Liver (tissue), 8 donors: ENCODE measurements at regions not wholly inside any gene's neighbourhood (a gene's known extent, or its start where the extent isn't known, plus 50 kb on each side); places are given as distances from the start of the nearest gene placed in this dataset.

Experiments used
- DNase-seq: peaks from one replicate; pipeline ENCODE4 v3.0.0-alpha.2; 2017; ENCODE audit warnings: low spot score
- H3K27ac ChIP-seq, 2 donors: one replicate each; pipeline ENCODE4 v1.7.0; 2013; ENCODE audit warnings: inconsistent platforms in 2 of 2, low read length in 2 of 2, control low read depth in 1 of 2, low read depth in 1 of 2, mild to moderate bottlenecking in 1 of 2
- H3K27me3 ChIP-seq, 4 donors: one replicate each; pipeline versions ENCODE4 v1.6.1 to v1.7.0; 2013; ENCODE audit warnings: low read length in 3 of 4, inconsistent platforms in 1 of 4, mild to moderate bottlenecking in 1 of 4, moderate library complexity in 1 of 4; ENCODE audit not compliant: control insufficient read depth in 4 of 4, insufficient read depth in 4 of 4
- H3K36me3 ChIP-seq, 4 donors: one replicate each; pipeline versions ENCODE4 v1.6.1 to v1.7.0; 2013; ENCODE audit warnings: low read length in 3 of 4, mild to moderate bottlenecking in 3 of 4, low read depth in 1 of 4, moderate library complexity in 1 of 4; ENCODE audit not compliant: control insufficient read depth in 4 of 4, insufficient read depth in 3 of 4
- H3K4me1 ChIP-seq, 4 donors: one replicate each; pipeline versions ENCODE4 v1.6.1 to v1.7.0; 2013; ENCODE audit warnings: low read length in 3 of 4, mild to moderate bottlenecking in 3 of 4, moderate library complexity in 1 of 4; ENCODE audit not compliant: control insufficient read depth in 4 of 4, insufficient read depth in 4 of 4
- H3K4me3 ChIP-seq, 3 donors: one replicate each; pipeline versions ENCODE4 v1.6.1 to v1.7.0; 2013; ENCODE audit warnings: low read length in 3 of 3, control low read depth in 1 of 3, low read depth in 1 of 3, mild to moderate bottlenecking in 1 of 3
- H3K9ac ChIP-seq, 2 donors: one replicate each; pipeline ENCODE4 v1.7.0; 2013; ENCODE audit warnings: low read length in 2 of 2, mild to moderate bottlenecking in 2 of 2, moderate library complexity in 2 of 2, control low read depth in 1 of 2, low read depth in 1 of 2
- H3K9me3 ChIP-seq, 4 donors: one replicate each; pipeline versions ENCODE4 v1.6.1 to v1.7.0; 2013; ENCODE audit warnings: low read length in 3 of 4; ENCODE audit not compliant: control insufficient read depth in 4 of 4
- ATF3 ChIP-seq: IDR thresholded peaks from 2 replicates; pipeline ENCODE4 v1.6.1; 2016; ENCODE audit warnings: antibody characterized with exemption
- CTCF ChIP-seq: fragments of 150-350 bp; IDR thresholded peaks from 2 replicates; pipeline ENCODE4 v1.5.1; 2017; ENCODE audit warnings: improper control_type of control experiment, low read depth, low read length; ENCODE audit not compliant: missing input control
- EGR1 ChIP-seq, 2 donors: IDR thresholded peaks; 2 replicates each; pipeline ENCODE4 v1.6.1; 2016 to 2018; ENCODE audit warnings: antibody characterized with exemption in 2 of 2, low read depth in 2 of 2
- FOXA1 ChIP-seq: IDR thresholded peaks from 2 replicates; pipeline ENCODE4 v1.6.1; 2016; ENCODE audit warnings: antibody characterized with exemption
- FOXA2 ChIP-seq: IDR thresholded peaks from 2 replicates; pipeline ENCODE4 v1.6.1; 2016; ENCODE audit warnings: antibody characterized with exemption
- GABPA ChIP-seq, 2 donors: IDR thresholded peaks in 1 of 2; conservative IDR thresholded peaks in 1 of 2; 2 replicates each; pipeline ENCODE4 v1.6.1; 2016; ENCODE audit warnings: antibody characterized with exemption in 2 of 2, mild to moderate bottlenecking in 1 of 2, moderate library complexity in 1 of 2
- HNF4A ChIP-seq, 2 donors: conservative IDR thresholded peaks; 2 replicates each; pipeline ENCODE4 v1.6.1; 2016; ENCODE audit warnings: antibody characterized with exemption in 2 of 2, mild to moderate bottlenecking in 2 of 2
- HNF4G ChIP-seq: IDR thresholded peaks from 2 replicates; pipeline ENCODE4 v1.6.1; 2016; ENCODE audit warnings: antibody characterized with exemption
- JUND ChIP-seq, 2 donors: IDR thresholded peaks; 2 replicates each; pipeline ENCODE4 v1.6.1; 2016; ENCODE audit warnings: antibody characterized with exemption in 2 of 2
- MAX ChIP-seq: IDR thresholded peaks from 2 replicates; pipeline ENCODE4 v1.6.1; 2016; ENCODE audit warnings: antibody characterized with exemption
- NR2F2 ChIP-seq: IDR thresholded peaks from 2 replicates; pipeline ENCODE4 v1.6.1; 2016; ENCODE audit warnings: antibody characterized with exemption
- RAD21 ChIP-seq, 2 donors: IDR thresholded peaks; 2 replicates each; pipeline ENCODE4 v1.6.1; 2016; ENCODE audit warnings: antibody characterized with exemption in 2 of 2, mild to moderate bottlenecking in 2 of 2
- REST ChIP-seq: IDR thresholded peaks from 2 replicates; pipeline ENCODE4 v1.6.1; 2016; ENCODE audit warnings: antibody characterized with exemption, mild to moderate bottlenecking
- RXRA ChIP-seq, 2 donors: IDR thresholded peaks; 2 replicates each; pipeline ENCODE4 v1.6.1; 2017 to 2018; ENCODE audit warnings: antibody characterized with exemption in 2 of 2, mild to moderate bottlenecking in 1 of 2
- SP1 ChIP-seq: IDR thresholded peaks from 2 replicates; pipeline ENCODE4 v1.6.1; 2018; ENCODE audit warnings: antibody characterized with exemption, mild to moderate bottlenecking
- TAF1 ChIP-seq: conservative IDR thresholded peaks from 2 replicates; pipeline ENCODE4 v1.6.1; 2016; ENCODE audit warnings: antibody characterized with exemption, mild to moderate bottlenecking
- YY1 ChIP-seq: IDR thresholded peaks from 2 replicates; pipeline ENCODE4 v1.6.1; 2016; ENCODE audit warnings: antibody characterized with exemption, mild to moderate bottlenecking
- ZBTB33 ChIP-seq: IDR thresholded peaks from 2 replicates; pipeline ENCODE4 v1.6.1; 2016; ENCODE audit warnings: antibody characterized with exemption
- WGBS: extraction: QIAGEN DNeasy Blood & Tissue Kit; methylation state at CpG from one replicate; pipeline ENCODE4 v1.1.7; 2013; 5-methylcytosine and 5-hydroxymethylcytosine counted together
- donor health status: healthy.
- donor health status: healthy.
- donor health status: healthy.
- donor health status: healthy.
- donor health status: healthy.

GRCh38 chr5:54760182-54760935 is 225.0 kb downstream of the ESM1 start:
- Histone ChIP-seq H3K4me1 (peaks cover 0 to 2% (median 0%) of the 10 kb centered on the region in 4 donors), H3K9me3 (no peaks in the 10 kb centered on the region), H3K9ac (no peak overlapping the region), H3K27ac (no peak overlapping the region), H3K27me3 (no peaks in the 10 kb centered on the region), H3K4me3 (no peak overlapping the region), H3K36me3 (no peaks in the 10 kb centered on the region)
- 88% methylated on average over 6 of the region's 6 CpGs for WGBS
- no peak for TF ChIP-seq NR2F2
- no peak for TF ChIP-seq YY1
- no peak for TF ChIP-seq FOXA2
- TF ChIP-seq FOXA1: no peak
- no peak for TF ChIP-seq TAF1
- no peak for DNase-seq

- no peaks in the 10 kb centered on the region for H3K27me3 ChIP-seq
- no peak for DNase-seq
- no peak overlapping the region for H3K9ac ChIP-seq
- TF ChIP-seq CTCF (no peak), ZBTB33 (no peak), EGR1 (IDR thresholded peaks at IDR 0.05; ENCODE audit: low read depth in 2 of 2) (no peak), RAD21 (IDR thresholded peaks at IDR 0.05) (no peak), HNF4G (no peak), MAX (no peak), RXRA (IDR thresholded peaks at IDR 0.05) (no peak), YY1 (no peak), HNF4A (conservative IDR thresholded peaks at IDR 0.05) (no peak), FOXA1 (no peak), TAF1 (no peak), NR2F2 (no peak), GABPA (IDR thresholded peaks at IDR 0.05 in 1 of 2, conservative IDR thresholded peaks at IDR 0.05 in 1 of 2) (no peak), REST (no peak), SP1 (no peak), ATF3 (no peak), FOXA2 (no peak), JUND (IDR thresholded peaks at IDR 0.05) (no peak)
- H3K9me3 ChIP-seq: no peaks in the 10 kb centered on the region
- H3K4me1 ChIP-seq: peaks cover 0 to 2% (median 0%) of the 10 kb centered on the region in 4 donors
- no peaks in the 10 kb centered on the region for H3K36me3 ChIP-seq
- no peak overlapping the region for H3K4me3 ChIP-seq
- no peak overlapping the region for H3K27ac ChIP-seq
- 85% methylated on average over 4 of the region's 4 CpGs for WGBS
These were observed 227.4 kb downstream of the ESM1 start for GRCh38 chr5:54758038-54758437.
